Panc1 (cell line): ENCODE measurements at regions not wholly inside any gene's neighbourhood (a gene's known extent, or its start where the extent isn't known, plus 50 kb on each side); places are given as distances from the start of the nearest gene placed in this dataset.

Source experiments
- ATAC-seq: fragments of 200-7000 bp; cut with Tn5 transposase; 2 replicates; pipeline ENCODE4 v1.9.1; 2020; ENCODE audit warnings: mild to moderate bottlenecking, moderate library complexity
- BruUV-seq: library from RNA; stranded (reverse); fragments of 400-500 nt; replicated peaks from 2 replicates; lab custom pipeline; 2021; lab: Mats Ljungman, UMichigan
- CTCF ChIA-PET: fragments of 300-600 bp; sonication (Branson Sonifier 250); formaldehyde crosslinking; loops from one replicate; lab custom pipeline; 2022; ENCODE audit warnings: antibody characterized with exemption; lab: Charles Lee
- POLR2A ChIA-PET: fragments of 300-600 bp; sonication (Branson Sonifier 250); formaldehyde crosslinking; loops from one replicate; lab custom pipeline; 2022; ENCODE audit warnings: antibody characterized with exemption; lab: Charles Lee
- DNase-seq: peaks from one replicate; pipeline ENCODE4 v3.0.0-alpha.2; 2010; ENCODE audit warnings: low read depth, low spot score
- H3K27ac ChIP-seq: 2 replicates; pipeline ENCODE4 v1.5.1; 2011; ENCODE audit warnings: mild to moderate bottlenecking, low read length, inconsistent platforms
- H3K27me3 ChIP-seq: fragments of 200-500 bp; sonication (Bioruptor generic); 2 replicates; pipeline ENCODE4 v1.6.0; 2014; ENCODE audit warnings: low read length, inconsistent platforms; ENCODE audit not compliant: control insufficient read depth, insufficient read depth
- H3K36me3 ChIP-seq: fragments of 200-500 bp; sonication (Bioruptor generic); 2 replicates; pipeline ENCODE4 v1.5.1; 2014; ENCODE audit warnings: inconsistent platforms, mild to moderate bottlenecking, low read length, moderate library complexity; ENCODE audit not compliant: control insufficient read depth, insufficient read depth
- H3K4me1 ChIP-seq: 2 replicates; pipeline ENCODE4 v1.5.1; 2011; ENCODE audit warnings: inconsistent platforms, mild to moderate bottlenecking, low read length, moderate library complexity; ENCODE audit not compliant: control insufficient read depth, insufficient read depth
- H3K4me3 ChIP-seq, 2 experiments: 2 replicates each; pipeline ENCODE4 v1.5.1; 2011 to 2012; ENCODE audit warnings: low read depth in 2 of 2, low read length in 2 of 2, mild to moderate bottlenecking in 2 of 2, inconsistent platforms in 1 of 2, moderate library complexity in 1 of 2
- H3K9me3 ChIP-seq: fragments of 200-500 bp; sonication (Bioruptor generic); 2 replicates; pipeline ENCODE4 v1.5.1; 2014; ENCODE audit warnings: low read depth, mild to moderate bottlenecking, inconsistent platforms, low read length, moderate library complexity; ENCODE audit not compliant: control insufficient read depth, insufficient read depth
- POLR2AphosphoS5 ChIP-seq: IDR thresholded peaks from 2 replicates; pipeline ENCODE4 v1.6.1; 2012; ENCODE audit warnings: mild to moderate bottlenecking, low read depth, low read length, moderate library complexity
- SIN3A ChIP-seq: IDR thresholded peaks from 2 replicates; pipeline ENCODE4 v1.6.1; 2012; ENCODE audit warnings: low read depth, mild to moderate bottlenecking, low read length, moderate library complexity, borderline replicate concordance; ENCODE audit not compliant: insufficient read depth
- TCF7L2 ChIP-seq: IDR thresholded peaks from 2 replicates; pipeline ENCODE4 v1.6.1; 2011; ENCODE audit warnings: mild to moderate bottlenecking, low read depth, low read length, inconsistent platforms
- in situ Hi-C: cut with HindIII; loops from 2 replicates; pipeline ENCODE4 v1.10.0; 2016; ENCODE audit warnings: low sequenced_read_pairs, low pct_unique_long_range_greater_than_20kb
- intact Hi-C: fragments of 100-400 bp; cut with micrococcal nuclease; formaldehyde crosslinking; loops from one replicate; pipeline ENCODE4 v1.10.0; 2022; ENCODE audit not compliant: unreplicated experiment
- TF ChIP-seq, protein P1 (sequence below), 2 experiments: IDR thresholded peaks; 2 replicates each; pipeline ENCODE4 v1.6.1; 2011 to 2012; ENCODE audit warnings: low read depth in 2 of 2, control low read depth in 1 of 2, low read length in 1 of 2, mild to moderate bottlenecking in 1 of 2, moderate library complexity in 1 of 2; ENCODE audit not compliant: insufficient read depth in 1 of 2
- TF ChIP-seq, protein P2 (sequence below): fragments of 450-650 bp; IDR thresholded peaks from 2 replicates; pipeline ENCODE4 v1.5.1; 2017; ENCODE audit warnings: mild to moderate bottlenecking

DNA sequence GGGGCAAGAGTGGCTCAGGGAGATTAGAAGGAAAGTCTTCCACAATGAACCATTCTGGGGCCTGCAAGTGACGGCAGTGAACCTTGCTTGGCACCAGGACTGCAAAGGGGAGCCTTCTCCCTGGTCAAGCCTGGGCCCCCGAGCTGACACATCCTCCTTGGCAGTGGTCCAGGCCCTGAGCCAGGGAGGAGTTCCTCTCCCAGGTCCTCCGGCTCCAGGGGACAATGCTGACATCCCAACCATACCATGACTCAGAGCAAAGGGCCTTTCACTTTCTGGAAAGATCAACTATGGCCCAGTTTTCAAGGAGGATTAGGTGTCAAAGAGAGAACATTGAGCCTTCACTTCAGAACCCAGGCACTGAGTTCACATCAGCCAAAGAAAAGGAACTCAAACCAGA is 756.5 kb upstream of the TBX3 start:
- H3K27me3 ChIP-seq, result no peaks in the 10 kb centered on the region; the same call in 1 of the 2 replicates
- no peak overlapping the region for H3K4me3 ChIP-seq
- DNase-seq (no peak), ATAC-seq (no peak)
- TF ChIP-seq SIN3A, result no peak
- TF ChIP-seq, protein P1, sequence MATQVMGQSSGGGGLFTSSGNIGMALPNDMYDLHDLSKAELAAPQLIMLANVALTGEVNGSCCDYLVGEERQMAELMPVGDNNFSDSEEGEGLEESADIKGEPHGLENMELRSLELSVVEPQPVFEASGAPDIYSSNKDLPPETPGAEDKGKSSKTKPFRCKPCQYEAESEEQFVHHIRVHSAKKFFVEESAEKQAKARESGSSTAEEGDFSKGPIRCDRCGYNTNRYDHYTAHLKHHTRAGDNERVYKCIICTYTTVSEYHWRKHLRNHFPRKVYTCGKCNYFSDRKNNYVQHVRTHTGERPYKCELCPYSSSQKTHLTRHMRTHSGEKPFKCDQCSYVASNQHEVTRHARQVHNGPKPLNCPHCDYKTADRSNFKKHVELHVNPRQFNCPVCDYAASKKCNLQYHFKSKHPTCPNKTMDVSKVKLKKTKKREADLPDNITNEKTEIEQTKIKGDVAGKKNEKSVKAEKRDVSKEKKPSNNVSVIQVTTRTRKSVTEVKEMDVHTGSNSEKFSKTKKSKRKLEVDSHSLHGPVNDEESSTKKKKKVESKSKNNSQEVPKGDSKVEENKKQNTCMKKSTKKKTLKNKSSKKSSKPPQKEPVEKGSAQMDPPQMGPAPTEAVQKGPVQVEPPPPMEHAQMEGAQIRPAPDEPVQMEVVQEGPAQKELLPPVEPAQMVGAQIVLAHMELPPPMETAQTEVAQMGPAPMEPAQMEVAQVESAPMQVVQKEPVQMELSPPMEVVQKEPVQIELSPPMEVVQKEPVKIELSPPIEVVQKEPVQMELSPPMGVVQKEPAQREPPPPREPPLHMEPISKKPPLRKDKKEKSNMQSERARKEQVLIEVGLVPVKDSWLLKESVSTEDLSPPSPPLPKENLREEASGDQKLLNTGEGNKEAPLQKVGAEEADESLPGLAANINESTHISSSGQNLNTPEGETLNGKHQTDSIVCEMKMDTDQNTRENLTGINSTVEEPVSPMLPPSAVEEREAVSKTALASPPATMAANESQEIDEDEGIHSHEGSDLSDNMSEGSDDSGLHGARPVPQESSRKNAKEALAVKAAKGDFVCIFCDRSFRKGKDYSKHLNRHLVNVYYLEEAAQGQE (IDR thresholded peaks at IDR 0.05; ENCODE audit: insufficient read depth in 1 of 2, low read depth in 2 of 2, low read length in 1 of 2), result no peak
- TF ChIP-seq POLR2AphosphoS5, result no peak
- no peak for TF ChIP-seq TCF7L2
- TF ChIP-seq, protein P2, sequence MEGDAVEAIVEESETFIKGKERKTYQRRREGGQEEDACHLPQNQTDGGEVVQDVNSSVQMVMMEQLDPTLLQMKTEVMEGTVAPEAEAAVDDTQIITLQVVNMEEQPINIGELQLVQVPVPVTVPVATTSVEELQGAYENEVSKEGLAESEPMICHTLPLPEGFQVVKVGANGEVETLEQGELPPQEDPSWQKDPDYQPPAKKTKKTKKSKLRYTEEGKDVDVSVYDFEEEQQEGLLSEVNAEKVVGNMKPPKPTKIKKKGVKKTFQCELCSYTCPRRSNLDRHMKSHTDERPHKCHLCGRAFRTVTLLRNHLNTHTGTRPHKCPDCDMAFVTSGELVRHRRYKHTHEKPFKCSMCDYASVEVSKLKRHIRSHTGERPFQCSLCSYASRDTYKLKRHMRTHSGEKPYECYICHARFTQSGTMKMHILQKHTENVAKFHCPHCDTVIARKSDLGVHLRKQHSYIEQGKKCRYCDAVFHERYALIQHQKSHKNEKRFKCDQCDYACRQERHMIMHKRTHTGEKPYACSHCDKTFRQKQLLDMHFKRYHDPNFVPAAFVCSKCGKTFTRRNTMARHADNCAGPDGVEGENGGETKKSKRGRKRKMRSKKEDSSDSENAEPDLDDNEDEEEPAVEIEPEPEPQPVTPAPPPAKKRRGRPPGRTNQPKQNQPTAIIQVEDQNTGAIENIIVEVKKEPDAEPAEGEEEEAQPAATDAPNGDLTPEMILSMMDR, result no peak
- no peaks in the 10 kb centered on the region for H3K4me1 ChIP-seq
- no peak overlapping the region for H3K27ac ChIP-seq
- H3K9me3 ChIP-seq, result no peaks in the 10 kb centered on the region
- in situ Hi-C loops (no loop called here), intact Hi-C loops (no loop called here)
- H3K36me3 ChIP-seq, result no peaks in the 10 kb centered on the region
- ChIA-PET CTCF (no interaction called here), POLR2A (no interaction called here)
- BruUV-seq, result no TSS peak

DNA sequence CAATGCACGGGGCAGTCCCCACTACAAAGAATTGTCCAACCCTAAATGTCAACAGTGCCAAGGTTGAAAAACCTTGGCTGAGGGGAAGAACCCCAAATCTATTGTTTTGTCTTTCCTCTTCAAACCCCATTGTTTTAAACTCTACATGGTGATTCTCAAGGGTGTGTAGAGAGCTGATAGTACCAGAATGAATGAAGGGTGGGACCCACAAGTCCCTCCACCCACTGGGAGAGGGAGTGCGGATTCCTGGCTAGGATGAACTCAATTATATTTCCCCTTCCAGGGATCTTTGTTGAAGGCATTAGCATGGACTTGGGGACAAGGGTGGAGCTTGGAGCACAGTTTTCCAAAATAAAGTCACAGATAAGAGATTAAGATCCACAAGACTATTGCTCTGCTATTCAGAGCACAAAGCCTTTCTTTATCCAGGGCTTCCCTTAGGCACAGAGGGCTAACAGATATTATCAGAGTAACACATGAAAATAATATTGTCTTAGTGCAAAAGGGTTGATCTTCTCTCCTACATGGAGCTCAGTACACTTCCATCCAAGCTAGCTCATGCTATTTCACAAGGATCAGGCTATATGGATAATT is 755.1 kb upstream of the TBX3 start:
- TF ChIP-seq, protein P1 (IDR thresholded peaks at IDR 0.05; ENCODE audit: insufficient read depth in 1 of 2, low read depth in 2 of 2, low read length in 1 of 2), result no peak
- TF ChIP-seq, protein P2, result no peak
- TF ChIP-seq SIN3A, result no peak
- TF ChIP-seq POLR2AphosphoS5, result no peak
- TF ChIP-seq TCF7L2, result no peak

More for the DNA sequence above, 755.1 kb upstream of the TBX3 start:
- Histone ChIP-seq H3K36me3 (no peaks in the 10 kb centered on the region), H3K4me3 (no peak overlapping the region), H3K4me1 (no peaks in the 10 kb centered on the region), H3K27me3 (no peaks in the 10 kb centered on the region; the same call in 1 of the 2 replicates), H3K9me3 (no peaks in the 10 kb centered on the region), H3K27ac (no peak overlapping the region)
- CTCF ChIA-PET, result no interaction called here
- DNase-seq (no peak), ATAC-seq (no peak)
- no TSS peak for BruUV-seq
- POLR2A ChIA-PET, result no interaction called here
- intact Hi-C loops, result no loop called here
- in situ Hi-C loops, result no loop called here
